T-cell (primary cell): ENCODE measurements at regions not wholly inside any gene's neighbourhood (a gene's known extent, or its start where the extent isn't known, plus 50 kb on each side); places are given as distances from the start of the nearest gene placed in this dataset.

Experiments used
- ATAC-seq, 4 experiments: fragments of 200-7000 bp in 3 of 4; fragments of 150-1000 bp in 1 of 4; cut with Tn5 transposase; replicated peaks in 1 of 4; 1 replicate in 3 of 4; 2 replicates in 1 of 4; pipeline ENCODE4 v1.10.0; 2021; ENCODE audit warnings: moderate library complexity in 3 of 4, mild to moderate bottlenecking in 2 of 4, moderate number of reproducible peaks in 1 of 4
- CTCF ChIA-PET, 2 donors: fragments of 300-600 bp; sonication (Branson Sonifier 250); formaldehyde crosslinking; loops; one replicate each; lab custom pipeline; 2022; ENCODE audit warnings: antibody characterized with exemption in 2 of 2; lab: Charles Lee
- POLR2A ChIA-PET, 2 donors: fragments of 300-600 bp; sonication (Branson Sonifier 250); formaldehyde crosslinking; loops; one replicate each; lab custom pipeline; 2022; ENCODE audit warnings: antibody characterized with exemption in 2 of 2; lab: Charles Lee
- DNase-seq, 35 experiments: peaks; one replicate each; pipeline versions ENCODE4 v3.0.0 to v3.0.0-alpha.2; 2013 to 2023
- H3K27ac ChIP-seq: one replicate; pipeline ENCODE4 v1.5.1; 2013; ENCODE audit warnings: low read length
- H3K27me3 ChIP-seq, 2 experiments: replicated peaks in 1 of 2; 1 replicate in 1 of 2; 2 replicates in 1 of 2; pipeline versions ENCODE4 v1.6.1 to v1.7.0; 2013; ENCODE audit warnings: low read length in 1 of 2, mixed read lengths in 1 of 2; ENCODE audit not compliant: control insufficient read depth in 2 of 2, insufficient read depth in 2 of 2; ENCODE audit errors: extremely low read depth in 1 of 2
- H3K36me3 ChIP-seq, 2 donors: 1 replicate in 1 of 2; 2 replicates in 1 of 2; pipeline versions ENCODE4 v1.6.1 to v1.7.0; 2013; ENCODE audit warnings: low read length in 1 of 2; ENCODE audit not compliant: control insufficient read depth in 2 of 2, insufficient read depth in 1 of 2; ENCODE audit errors: extremely low read depth in 1 of 2
- H3K4me1 ChIP-seq, 2 experiments: 1 replicate in 1 of 2; 2 replicates in 1 of 2; pipeline versions ENCODE4 v1.6.1 to v1.7.0; 2013; ENCODE audit warnings: low read length in 2 of 2, mixed read lengths in 1 of 2; ENCODE audit not compliant: insufficient read depth in 2 of 2, control insufficient read depth in 1 of 2; ENCODE audit errors: extremely low read depth in 1 of 2
- H3K4me3 ChIP-seq, 2 donors: 1 replicate in 1 of 2; 2 replicates in 1 of 2; pipeline versions ENCODE4 v1.5.1 to v1.7.0; 2013; ENCODE audit warnings: mild to moderate bottlenecking in 2 of 2, low read length in 1 of 2, moderate library complexity in 1 of 2; ENCODE audit not compliant: control insufficient read depth in 1 of 2; ENCODE audit errors: extremely low read depth in 1 of 2
- H3K9me3 ChIP-seq: 2 replicates; pipeline ENCODE4 v1.7.0; 2013
- H3K27ac Mint-ChIP-seq, 2 donors: one replicate each; pipeline ENCODE4 v1.8.0; 2020 to 2021; ENCODE audit warnings: mild to moderate bottlenecking in 2 of 2, mixed read lengths in 2 of 2
- H3K27me3 Mint-ChIP-seq, 2 donors: one replicate each; pipeline ENCODE4 v1.8.0; 2021 to 2022; ENCODE audit warnings: mixed read lengths in 2 of 2
- H3K36me3 Mint-ChIP-seq: one replicate; pipeline ENCODE4 v1.8.0; 2021; ENCODE audit warnings: mixed read lengths
- H3K4me1 Mint-ChIP-seq, 3 donors: one replicate each; pipeline ENCODE4 v1.8.0; 2020 to 2022; ENCODE audit warnings: mixed read lengths in 3 of 3, mild to moderate bottlenecking in 1 of 3
- H3K4me3 Mint-ChIP-seq, 3 donors: one replicate each; pipeline ENCODE4 v1.8.0; 2020 to 2022; ENCODE audit warnings: mild to moderate bottlenecking in 3 of 3, mixed read lengths in 3 of 3, moderate library complexity in 3 of 3
- H3K9me3 Mint-ChIP-seq, 3 donors: one replicate each; pipeline ENCODE4 v1.8.0; 2020 to 2022; ENCODE audit warnings: mixed read lengths in 3 of 3
- WGBS: methylation state at CpG from one replicate; pipeline ENCODE4 v1.1.5; 2013; ENCODE audit warnings: missing lambda C conversion rate; ENCODE audit not compliant: insufficient coverage; 5-methylcytosine and 5-hydroxymethylcytosine counted together

- H3K4me1 ChIP-seq: no peaks in the 10 kb centered on the region
- POLR2A ChIA-PET: no interaction called here
- DNase-seq: no peak
- H3K27me3 ChIP-seq: no peaks in the 10 kb centered on the region
- H3K36me3 ChIP-seq: no peaks in the 10 kb centered on the region
- no peak overlapping the region for H3K27ac ChIP-seq
- Mint-ChIP-seq H3K4me1 (no peaks in the 10 kb centered on the region), H3K27ac (no peak overlapping the region), H3K36me3 (no peaks in the 10 kb centered on the region), H3K4me3 (no peak overlapping the region), H3K27me3 (peaks cover 0 to 4% of the 10 kb centered on the region in 2 donors), H3K9me3 (no peaks in the 10 kb centered on the region)
- ATAC-seq: no peak
- H3K4me3 ChIP-seq: no peak overlapping the region
- CTCF ChIA-PET: no interaction called here
- H3K9me3 ChIP-seq: no peaks in the 10 kb centered on the region
- no CpG with 5 or more reads among the region's 3 CpGs for WGBS
Observed at GRCh38 chr4:155473420-155474095, 96.8 kb upstream of the MAP9 start.

GRCh38 chr4:155468282-155468681 is 91.5 kb upstream of the MAP9 start:
- H3K27me3 ChIP-seq: no peaks in the 10 kb centered on the region
- H3K27me3 Mint-ChIP-seq: peaks cover 0 to 2% of the 10 kb centered on the region in 2 donors
- no peaks in the 10 kb centered on the region for H3K4me1 Mint-ChIP-seq
- ATAC-seq: no peak
- POLR2A ChIA-PET: no interaction called here
- no peaks in the 10 kb centered on the region for H3K4me1 ChIP-seq
- no peak overlapping the region for H3K4me3 Mint-ChIP-seq
- DNase-seq: no peak
- no peaks in the 10 kb centered on the region for H3K9me3 Mint-ChIP-seq
- H3K27ac ChIP-seq: no peak overlapping the region
- no peak overlapping the region for H3K27ac Mint-ChIP-seq
- H3K36me3 ChIP-seq: no peaks in the 10 kb centered on the region
- H3K9me3 ChIP-seq: no peaks in the 10 kb centered on the region
- no peaks in the 10 kb centered on the region for H3K36me3 Mint-ChIP-seq
- CTCF ChIA-PET: no interaction called here
- H3K4me3 ChIP-seq: no peak overlapping the region
- no CpG with 5 or more reads among the region's 1 CpG for WGBS

- Mint-ChIP-seq H3K36me3 (no peaks in the 10 kb centered on the region), H3K27me3 (no peaks in the 10 kb centered on the region), H3K4me1 (no peaks in the 10 kb centered on the region), H3K4me3 (no peak overlapping the region), H3K27ac (no peak overlapping the region), H3K9me3 (no peaks in the 10 kb centered on the region)
- no peak for ATAC-seq
- Histone ChIP-seq H3K9me3 (no peaks in the 10 kb centered on the region), H3K4me1 (no peaks in the 10 kb centered on the region), H3K27me3 (no peaks in the 10 kb centered on the region), H3K36me3 (no peaks in the 10 kb centered on the region), H3K4me3 (no peak overlapping the region), H3K27ac (no peak overlapping the region)
- 100% methylated on average over 2 of the region's 2 CpGs for WGBS
- CTCF ChIA-PET: no interaction called here
- POLR2A ChIA-PET: no interaction called here
- no peak for DNase-seq
Observed at GRCh38 chr4:155450676-155451075, 73.9 kb upstream of the MAP9 start.

- H3K27ac Mint-ChIP-seq: no peak overlapping the region
- Histone ChIP-seq H3K9me3 (no peaks in the 10 kb centered on the region), H3K4me1 (no peaks in the 10 kb centered on the region), H3K4me3 (no peak overlapping the region), H3K36me3 (no peaks in the 10 kb centered on the region), H3K27ac (no peak overlapping the region), H3K27me3 (peaks cover 0 to 6% of the 10 kb centered on the region in 2 experiments)
- H3K9me3 Mint-ChIP-seq: no peaks in the 10 kb centered on the region
- H3K4me3 Mint-ChIP-seq: no peak overlapping the region
- ChIA-PET CTCF (no interaction called here), POLR2A (no interaction called here)
- DNase-seq (no peak), ATAC-seq (no peak)
- no peaks in the 10 kb centered on the region for H3K36me3 Mint-ChIP-seq
- H3K27me3 Mint-ChIP-seq: peaks cover 15 to 16% of the 10 kb centered on the region in 2 donors
- H3K4me1 Mint-ChIP-seq: peaks cover 0 to 6% (median 3%) of the 10 kb centered on the region in 3 donors
- WGBS: no CpG with 5 or more reads among the region's 1 CpG
Observed at GRCh38 chr4:155445306-155445705, 68.5 kb upstream of the MAP9 start.

GRCh38 chr4:155444721-155445120 is 68.0 kb upstream of the MAP9 start:
- Histone ChIP-seq H3K4me3 (no peak overlapping the region), H3K36me3 (no peaks in the 10 kb centered on the region), H3K27me3 (peaks cover 0 to 7% of the 10 kb centered on the region in 2 experiments), H3K9me3 (no peaks in the 10 kb centered on the region), H3K4me1 (no peaks in the 10 kb centered on the region), H3K27ac (no peak overlapping the region)
- Mint-ChIP-seq H3K9me3 (no peaks in the 10 kb centered on the region), H3K4me1 (peaks cover 0 to 6% (median 3%) of the 10 kb centered on the region in 3 donors), H3K4me3 (no peak overlapping the region), H3K36me3 (no peaks in the 10 kb centered on the region), H3K27ac (no peak overlapping the region), H3K27me3 (peaks cover 15 to 19% of the 10 kb centered on the region in 2 donors)
- 75% methylated on average over 3 of the region's 5 CpGs for WGBS
- ATAC-seq (no peak), DNase-seq (no peak)
- ChIA-PET CTCF (no interaction called here), POLR2A (no interaction called here)

GRCh38 chr4:155442267-155443105 is 65.7 kb upstream of the MAP9 start:
- H3K27ac ChIP-seq: no peak overlapping the region
- no peaks in the 10 kb centered on the region for H3K36me3 ChIP-seq
- CTCF ChIA-PET: interaction anchor here (0.6 to 1.0 kb wide), 3 partner anchors 12 to 511 kb away, joined by 3 to 5 read pairs (median 3); partner anchors contain the start of gene CTSO (in 1 of the 2)
- Mint-ChIP-seq H3K4me1 (peaks cover 0 to 6% (median 3%) of the 10 kb centered on the region in 3 donors), H3K4me3 (no peak overlapping the region), H3K36me3 (no peaks in the 10 kb centered on the region), H3K9me3 (no peaks in the 10 kb centered on the region), H3K27ac (no peak overlapping the region), H3K27me3 (peaks cover 15 to 19% of the 10 kb centered on the region in 2 donors)
- no peaks in the 10 kb centered on the region for H3K4me1 ChIP-seq
- POLR2A ChIA-PET: no interaction called here
- DNase-seq (peak in 31 of 35 experiments; percentile 2 to 63 (median 23)), ATAC-seq (peak in 1 of 4 experiments; percentile 54)
- H3K27me3 ChIP-seq: peaks cover 0 to 7% of the 10 kb centered on the region in 2 experiments
- WGBS: 54% methylated on average over 3 of the region's 10 CpGs
- no peaks in the 10 kb centered on the region for H3K9me3 ChIP-seq
- H3K4me3 ChIP-seq: no peak overlapping the region
